ENCODE measurements at regions not wholly inside any gene's neighbourhood (a gene's known extent, or its start where the extent isn't known, plus 50 kb on each side); places are given as distances from the start of the nearest gene placed in this dataset.

- no peak overlapping the region for H3K27ac ChIP-seq
- no peaks in the 10 kb centered on the region for H3K27me3 ChIP-seq (ENCODE audit: insufficient read depth, low read depth)
- no peak overlapping the region for H3K4me2 ChIP-seq
- H2AFZ ChIP-seq (ENCODE audit: low read depth) = no peak overlapping the region
- H3K4me1 ChIP-seq (ENCODE audit: low read depth, poor library complexity, severe bottlenecking) = no peaks in the 10 kb centered on the region
- no peak overlapping the region for H3K9ac ChIP-seq
- no peaks in the 10 kb centered on the region for H3K36me3 ChIP-seq (ENCODE audit: insufficient read depth)
- no peaks in the 10 kb centered on the region for H4K20me1 ChIP-seq (ENCODE audit: insufficient read depth)
- no peaks in the 10 kb centered on the region for H3K79me2 ChIP-seq (ENCODE audit: insufficient read depth, low read depth)
- TF ChIP-seq CTCF (conservative IDR thresholded peaks at IDR 0.05; ENCODE audit: low read depth, low read length) = no peak
- H3K4me3 ChIP-seq (IDR thresholded peaks at IDR 0.05; ENCODE audit: insufficient read depth, low read depth, low read length) = no peak overlapping the region
These were observed 206.6 kb upstream of the GYPA start for GRCh38 chr4:144347121-144347520.

GRCh38 chr4:144350706-144351105 is 210.2 kb upstream of the GYPA start:
- no peak overlapping the region for H3K27ac ChIP-seq
- no peak for TF ChIP-seq CTCF (conservative IDR thresholded peaks at IDR 0.05; ENCODE audit: low read depth, low read length)
- no peak overlapping the region for H2AFZ ChIP-seq (ENCODE audit: low read depth)
- no peak overlapping the region for H3K9ac ChIP-seq
- H3K4me3 ChIP-seq (IDR thresholded peaks at IDR 0.05; ENCODE audit: insufficient read depth, low read depth, low read length) = no peak overlapping the region
- H3K4me1 ChIP-seq (ENCODE audit: low read depth, poor library complexity, severe bottlenecking) = peaks cover 7% of the 10 kb centered on the region
- no peaks in the 10 kb centered on the region for H4K20me1 ChIP-seq (ENCODE audit: insufficient read depth)
- H3K4me2 ChIP-seq = no peak overlapping the region
- H3K36me3 ChIP-seq (ENCODE audit: insufficient read depth) = no peaks in the 10 kb centered on the region
- H3K79me2 ChIP-seq (ENCODE audit: insufficient read depth, low read depth) = no peaks in the 10 kb centered on the region
- no peaks in the 10 kb centered on the region for H3K27me3 ChIP-seq (ENCODE audit: insufficient read depth, low read depth)

GRCh38 chr4:144351306-144351705 is 210.8 kb upstream of the GYPA start:
- no peak for TF ChIP-seq CTCF (conservative IDR thresholded peaks at IDR 0.05; ENCODE audit: low read depth, low read length)

GRCh38 chr4:144353292-144353691 is 212.8 kb upstream of the GYPA start:
- no peak overlapping the region for H2AFZ ChIP-seq (ENCODE audit: low read depth)
- no peaks in the 10 kb centered on the region for H3K36me3 ChIP-seq (ENCODE audit: insufficient read depth)
- no peaks in the 10 kb centered on the region for H3K79me2 ChIP-seq (ENCODE audit: insufficient read depth, low read depth)
- TF ChIP-seq CTCF (conservative IDR thresholded peaks at IDR 0.05; ENCODE audit: low read depth, low read length) = no peak
- no peak overlapping the region for H3K9ac ChIP-seq
- peaks cover 32% of the 10 kb centered on the region for H3K4me1 ChIP-seq (ENCODE audit: low read depth, poor library complexity, severe bottlenecking)
- no peaks in the 10 kb centered on the region for H3K27me3 ChIP-seq (ENCODE audit: insufficient read depth, low read depth)
- no peak overlapping the region for H3K27ac ChIP-seq
- no peak overlapping the region for H3K4me3 ChIP-seq (IDR thresholded peaks at IDR 0.05; ENCODE audit: insufficient read depth, low read depth, low read length)
- no peak overlapping the region for H3K4me2 ChIP-seq
- H4K20me1 ChIP-seq (ENCODE audit: insufficient read depth) = no peaks in the 10 kb centered on the region

More at GRCh38 chr4:144351306-144351705, 210.8 kb upstream of the GYPA start:
- H3K27ac ChIP-seq = no peak overlapping the region
- H3K4me1 ChIP-seq (ENCODE audit: low read depth, poor library complexity, severe bottlenecking) = peaks cover 12% of the 10 kb centered on the region
- no peaks in the 10 kb centered on the region for H3K36me3 ChIP-seq (ENCODE audit: insufficient read depth)
- no peaks in the 10 kb centered on the region for H3K27me3 ChIP-seq (ENCODE audit: insufficient read depth, low read depth)
- H4K20me1 ChIP-seq (ENCODE audit: insufficient read depth) = no peaks in the 10 kb centered on the region
- H2AFZ ChIP-seq (ENCODE audit: low read depth) = no peak overlapping the region
- H3K4me3 ChIP-seq (IDR thresholded peaks at IDR 0.05; ENCODE audit: insufficient read depth, low read depth, low read length) = no peak overlapping the region
- no peaks in the 10 kb centered on the region for H3K79me2 ChIP-seq (ENCODE audit: insufficient read depth, low read depth)
- no peak overlapping the region for H3K4me2 ChIP-seq
- no peak overlapping the region for H3K9ac ChIP-seq
